ENCODE measurements at regions not wholly inside any gene's neighbourhood (a gene's known extent, or its start where the extent isn't known, plus 50 kb on each side); places are given as distances from the start of the nearest gene placed in this dataset.

DNA sequence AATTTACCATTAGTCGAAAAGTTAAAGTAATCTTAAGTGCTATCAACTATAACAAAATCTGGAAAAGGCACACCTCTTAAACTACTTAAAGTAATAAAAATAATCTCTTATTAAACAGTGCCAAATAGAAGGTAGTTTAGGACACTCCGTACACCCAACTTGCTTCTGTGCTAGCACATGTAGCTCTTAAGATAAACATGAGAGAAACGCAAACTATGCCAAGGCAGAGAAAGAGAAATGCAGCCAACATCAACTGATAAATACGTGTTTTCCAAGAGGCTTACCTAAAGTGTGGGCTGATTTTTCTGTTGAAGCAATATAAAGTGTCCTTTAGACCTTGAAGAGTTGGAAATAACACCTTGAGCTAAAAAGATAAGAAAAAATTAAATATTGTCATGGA is 480.6 kb upstream of the DAB2 start:
- TF ChIP-seq, protein P1, sequence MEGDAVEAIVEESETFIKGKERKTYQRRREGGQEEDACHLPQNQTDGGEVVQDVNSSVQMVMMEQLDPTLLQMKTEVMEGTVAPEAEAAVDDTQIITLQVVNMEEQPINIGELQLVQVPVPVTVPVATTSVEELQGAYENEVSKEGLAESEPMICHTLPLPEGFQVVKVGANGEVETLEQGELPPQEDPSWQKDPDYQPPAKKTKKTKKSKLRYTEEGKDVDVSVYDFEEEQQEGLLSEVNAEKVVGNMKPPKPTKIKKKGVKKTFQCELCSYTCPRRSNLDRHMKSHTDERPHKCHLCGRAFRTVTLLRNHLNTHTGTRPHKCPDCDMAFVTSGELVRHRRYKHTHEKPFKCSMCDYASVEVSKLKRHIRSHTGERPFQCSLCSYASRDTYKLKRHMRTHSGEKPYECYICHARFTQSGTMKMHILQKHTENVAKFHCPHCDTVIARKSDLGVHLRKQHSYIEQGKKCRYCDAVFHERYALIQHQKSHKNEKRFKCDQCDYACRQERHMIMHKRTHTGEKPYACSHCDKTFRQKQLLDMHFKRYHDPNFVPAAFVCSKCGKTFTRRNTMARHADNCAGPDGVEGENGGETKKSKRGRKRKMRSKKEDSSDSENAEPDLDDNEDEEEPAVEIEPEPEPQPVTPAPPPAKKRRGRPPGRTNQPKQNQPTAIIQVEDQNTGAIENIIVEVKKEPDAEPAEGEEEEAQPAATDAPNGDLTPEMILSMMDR (IDR thresholded peaks at IDR 0.05; ENCODE audit: low read length): no peak
- TF ChIP-seq EZH2 (optimal IDR thresholded peaks at IDR 0.05; ENCODE audit: low read depth, low read length) (no peak), EZH2phosphoT487 (IDR thresholded peaks at IDR 0.05; ENCODE audit: low read length) (no peak)

All from MM.1S (cell line).